Sigmoid colon (tissue), 6 donors: ENCODE measurements at regions not wholly inside any gene's neighbourhood (a gene's known extent, or its start where the extent isn't known, plus 50 kb on each side); places are given as distances from the start of the nearest gene placed in this dataset.
A peak's percentile ranks its signal among the peaks of the same experiment; 100 is the strongest.
"Not testable (repeated sequence)": the region's sequence is repeated elsewhere in the genome, so short reads cannot be mapped to it uniquely, and the experiment has no call there.

Source experiments
- DNase-seq: peaks from one replicate; pipeline ENCODE4 v3.0.0-alpha.2; 2019
- H3K27ac ChIP-seq, 4 donors: fragments of 200-600 bp; sonication (generic); one replicate each; pipeline ENCODE4 v1.5.1; 2016 to 2019; ENCODE audit warnings: mild to moderate bottlenecking in 1 of 4
- H3K27me3 ChIP-seq, 3 donors: fragments of 200-600 bp; sonication (generic); one replicate each; pipeline ENCODE4 v1.5.1; 2019; ENCODE audit warnings: mild to moderate bottlenecking in 1 of 3
- H3K36me3 ChIP-seq, 4 donors: fragments of 200-600 bp; sonication (generic); one replicate each; pipeline ENCODE4 v1.5.1; 2016 to 2019
- H3K4me1 ChIP-seq, 4 donors: fragments of 200-600 bp; sonication (generic); one replicate each; pipeline ENCODE4 v1.5.1; 2017 to 2019
- H3K4me3 ChIP-seq, 4 donors: fragments of 200-600 bp; sonication (generic); one replicate each; pipeline ENCODE4 v1.5.1; 2017 to 2019; ENCODE audit warnings: mild to moderate bottlenecking in 2 of 4, moderate library complexity in 1 of 4
- H3K9me3 ChIP-seq, 4 donors: fragments of 200-600 bp in 3 of 4; sonication (generic) in 3 of 4; one replicate each; pipeline versions ENCODE4 v1.5.1 to v1.6.1; 2013 to 2019
- CTCF ChIP-seq, 4 experiments: fragments of 450-650 bp in 3 of 4; fragments of 200-600 bp in 1 of 4; IDR thresholded peaks; one replicate each; pipeline ENCODE4 v1.5.1; 2016 to 2019; ENCODE audit warnings: antibody characterized with exemption in 4 of 4, mild to moderate bottlenecking in 3 of 4, moderate library complexity in 2 of 4
- EP300 ChIP-seq, 4 donors: sonication (generic); formaldehyde crosslinking; IDR thresholded peaks; one replicate each; pipeline ENCODE4 v1.6.1; 2017; ENCODE audit warnings: antibody characterized with exemption in 4 of 4
- POLR2A ChIP-seq, 2 donors: fragments of 450-650 bp; IDR thresholded peaks; one replicate each; pipeline ENCODE4 v1.6.1; 2016; ENCODE audit warnings: antibody characterized with exemption in 2 of 2, mild to moderate bottlenecking in 2 of 2, moderate library complexity in 2 of 2
- POLR2AphosphoS5 ChIP-seq, 4 donors: sonication (generic); formaldehyde crosslinking; IDR thresholded peaks; one replicate each; pipeline ENCODE4 v1.6.1; 2017; ENCODE audit warnings: antibody characterized with exemption in 4 of 4
- WGBS, 2 donors: extraction: QIAGEN DNeasy Blood & Tissue Kit; methylation state at CpG; one replicate each; pipeline ENCODE4 v1.1.7; 2013; 5-methylcytosine and 5-hydroxymethylcytosine counted together
- intact Hi-C: fragments of 100-400 bp; cut with DNase I; formaldehyde crosslinking; loops from one replicate; pipeline ENCODE4 v1.15.1; 2023
- donor health status: healthy with polysubstance abuse.
- donor health status: healthy.

- no peaks in the 10 kb centered on the region for H3K27me3 ChIP-seq
- no peak for TF ChIP-seq CTCF (IDR thresholded peaks at IDR 0.05)
- no peak for TF ChIP-seq POLR2A (IDR thresholded peaks at IDR 0.05)
- TF ChIP-seq POLR2AphosphoS5 (IDR thresholded peaks at IDR 0.05): no peak
- TF ChIP-seq EP300 (IDR thresholded peaks at IDR 0.05): no peak
- H3K9me3 ChIP-seq: no peaks in the 10 kb centered on the region
- DNase-seq: no peak
- peaks cover 0 to 22% (median 16%) of the 10 kb centered on the region in 4 donors for H3K4me1 ChIP-seq
- peak overlapping the region in 2 of 4 donors; percentile 29 to 37 for H3K27ac ChIP-seq
- no peaks in the 10 kb centered on the region for H3K36me3 ChIP-seq
- no peak overlapping the region for H3K4me3 ChIP-seq
- intact Hi-C loops: no loop called here
- 92 to 97% methylated on average over 1 of the region's 1 CpG for WGBS, 2 donors
Measured at GRCh38 chr1:172941471-172941870, 109.3 kb downstream of the TNFSF18 start.

GRCh38 chr1:172941945-172942344, 108.8 kb downstream of the TNFSF18 start:
- 62 to 74% methylated on average over 2 of the region's 2 CpGs for WGBS, 2 donors
- Histone ChIP-seq H3K4me3 (no peak overlapping the region), H3K4me1 (peaks cover 0 to 22% (median 16%) of the 10 kb centered on the region in 4 donors), H3K27ac (peak overlapping the region in 1 of 4 donors; percentile 37), H3K27me3 (no peaks in the 10 kb centered on the region), H3K9me3 (no peaks in the 10 kb centered on the region), H3K36me3 (no peaks in the 10 kb centered on the region)
- intact Hi-C loops: no loop called here
- TF ChIP-seq POLR2AphosphoS5 (IDR thresholded peaks at IDR 0.05) (no peak), CTCF (IDR thresholded peaks at IDR 0.05) (no peak)
- no peak for DNase-seq

- H3K36me3 ChIP-seq, intact Hi-C loops, DNase-seq, H3K27me3 ChIP-seq, H3K27ac ChIP-seq, H3K9me3 ChIP-seq, H3K4me3 ChIP-seq: not testable (repeated sequence)
- H3K4me1 ChIP-seq: peaks cover 0 to 22% (median 16%) of the 10 kb centered on the region in 4 donors
- WGBS, 2 donors: 65 to 81% methylated on average over 2 of the region's 2 CpGs
Measured at GRCh38 chr1:172943138-172943537, 107.6 kb downstream of the TNFSF18 start.

GRCh38 chr1:172944931-172945330, 105.8 kb downstream of the TNFSF18 start:
- intact Hi-C loops: no loop called here

GRCh38 chr1:172946814-172947507, 103.8 kb downstream of the TNFSF18 start:
- Histone ChIP-seq H3K36me3 (no peaks in the 10 kb centered on the region), H3K27ac (no peak overlapping the region), H3K4me1 (peaks cover 0 to 2% (median 0%) of the 10 kb centered on the region in 4 donors), H3K9me3 (no peaks in the 10 kb centered on the region), H3K4me3 (no peak overlapping the region), H3K27me3 (no peaks in the 10 kb centered on the region)
- no peak for DNase-seq
- intact Hi-C loops: no loop called here
- TF ChIP-seq EP300 (IDR thresholded peaks at IDR 0.05): no peak
- no peak for TF ChIP-seq CTCF (IDR thresholded peaks at IDR 0.05)
- no peak for TF ChIP-seq POLR2A (IDR thresholded peaks at IDR 0.05)
- TF ChIP-seq POLR2AphosphoS5 (IDR thresholded peaks at IDR 0.05): no peak
- WGBS, 2 donors: 75 to 85% methylated on average over 2 of the region's 2 CpGs

More at GRCh38 chr1:172944931-172945330, 105.8 kb downstream of the TNFSF18 start:
- Histone ChIP-seq H3K27ac (no peak overlapping the region), H3K4me3 (no peak overlapping the region), H3K36me3 (no peaks in the 10 kb centered on the region), H3K4me1 (peaks cover 0 to 22% (median 16%) of the 10 kb centered on the region in 4 donors), H3K27me3 (no peaks in the 10 kb centered on the region), H3K9me3 (no peaks in the 10 kb centered on the region)
- no peak for DNase-seq
- TF ChIP-seq CTCF (IDR thresholded peaks at IDR 0.05) (no peak), POLR2A (IDR thresholded peaks at IDR 0.05) (no peak), EP300 (IDR thresholded peaks at IDR 0.05) (no peak), POLR2AphosphoS5 (IDR thresholded peaks at IDR 0.05) (no peak)
